ENCODE measurements at regions not wholly inside any gene's neighbourhood (a gene's known extent, or its start where the extent isn't known, plus 50 kb on each side); places are given as distances from the start of the nearest gene placed in this dataset.

DNA sequence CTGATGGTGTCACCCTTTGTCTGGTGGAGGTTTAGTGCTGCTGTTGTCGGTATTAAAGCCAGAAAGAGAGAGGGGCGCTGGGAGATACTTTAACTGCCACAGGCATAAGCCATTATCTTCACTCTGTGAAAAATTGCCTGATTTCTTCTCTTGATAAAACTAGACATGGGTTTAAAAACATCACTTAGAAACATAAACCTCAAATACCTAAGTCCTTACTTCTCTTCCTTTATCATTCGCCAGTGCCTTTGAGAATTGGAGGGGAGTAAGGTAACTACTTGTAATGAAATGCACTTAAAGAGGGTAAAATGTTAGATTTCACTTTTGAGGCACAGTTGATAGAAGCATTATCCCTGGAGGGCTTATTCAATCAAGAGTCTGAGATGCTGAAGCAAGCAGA is 434.5 kb downstream of the OLFM4 start:
- TF ChIP-seq CTCF (IDR thresholded peaks at IDR 0.05; ENCODE audit: low read depth, low read length) = no peak
- CTCF ChIA-PET = no interaction called here
- H3K27ac ChIP-seq (ENCODE audit: low read depth, low read length) = no peak overlapping the region
- no peak overlapping the region for H3K4me3 ChIP-seq (ENCODE audit: low read depth, low read length)
- DNase-seq (ENCODE audit: low read depth, low spot score) = no peak
- peaks cover 11% of the 10 kb centered on the region for H3K9me3 ChIP-seq (ENCODE audit: control insufficient read depth, insufficient read depth, low read length)
- POLR2A ChIA-PET = no interaction called here
- H3K27me3 ChIP-seq (ENCODE audit: control insufficient read depth, insufficient read depth, low read length) = no peaks in the 10 kb centered on the region

DNA sequence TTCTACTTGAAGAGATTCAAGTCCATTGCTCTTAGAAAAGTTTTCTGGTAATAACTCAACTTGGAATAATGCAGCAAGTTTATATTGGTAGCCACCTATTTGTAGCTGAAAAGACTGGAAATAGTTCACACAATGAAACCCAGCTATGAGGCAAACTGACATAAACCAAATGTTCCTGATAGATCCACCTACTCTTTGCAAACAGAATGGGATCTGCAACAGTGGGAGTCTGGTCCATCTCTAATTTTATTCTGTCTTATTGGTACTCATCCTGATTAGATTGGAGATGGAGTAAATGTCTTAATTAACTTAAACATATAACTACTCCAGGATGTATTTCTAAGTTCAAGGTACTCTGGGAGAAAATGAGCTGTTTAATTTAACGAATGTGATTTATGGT is 438.0 kb downstream of the OLFM4 start:
- ChIA-PET CTCF (no interaction called here), POLR2A (no interaction called here)
- DNase-seq (ENCODE audit: low read depth, low spot score) = no peak
- H3K9me3 ChIP-seq (ENCODE audit: control insufficient read depth, insufficient read depth, low read length) = peaks cover 11% of the 10 kb centered on the region
- no peak for TF ChIP-seq CTCF (IDR thresholded peaks at IDR 0.05; ENCODE audit: low read depth, low read length)
- no peak overlapping the region for H3K27ac ChIP-seq (ENCODE audit: low read depth, low read length)
- H3K4me3 ChIP-seq (ENCODE audit: low read depth, low read length) = no peak overlapping the region
- H3K27me3 ChIP-seq (ENCODE audit: control insufficient read depth, insufficient read depth, low read length) = no peaks in the 10 kb centered on the region

DNA sequence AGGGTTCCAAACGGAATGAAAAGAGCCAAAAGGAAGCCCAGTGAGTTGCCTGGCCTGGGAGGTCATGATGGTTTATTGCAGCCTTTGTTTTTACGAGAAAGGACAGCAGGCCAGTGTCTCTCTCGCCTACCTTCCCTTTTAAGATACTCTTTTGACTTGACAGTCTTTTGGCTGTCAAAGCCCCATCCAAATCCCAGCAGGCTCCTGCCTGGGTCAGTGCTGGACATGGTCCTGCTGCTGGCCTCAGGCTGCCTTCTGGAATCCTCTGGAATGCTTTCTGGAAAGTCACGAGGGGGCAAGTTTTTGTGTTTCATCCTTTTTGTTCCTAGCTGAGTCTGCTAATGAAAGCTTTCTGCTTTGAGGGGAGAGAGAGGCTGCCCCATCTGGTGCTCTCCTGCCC is 444.8 kb downstream of the OLFM4 start:
- ChIA-PET CTCF (no interaction called here), POLR2A (no interaction called here)
- Histone ChIP-seq H3K4me3 (ENCODE audit: low read depth, low read length) (no peak overlapping the region), H3K27me3 (ENCODE audit: control insufficient read depth, insufficient read depth, low read length) (no peaks in the 10 kb centered on the region), H3K9me3 (ENCODE audit: control insufficient read depth, insufficient read depth, low read length) (peaks cover 20% of the 10 kb centered on the region), H3K27ac (ENCODE audit: low read depth, low read length) (no peak overlapping the region)
- no peak for TF ChIP-seq CTCF (IDR thresholded peaks at IDR 0.05; ENCODE audit: low read depth, low read length)
- DNase-seq (ENCODE audit: low read depth, low spot score) = no peak

DNA sequence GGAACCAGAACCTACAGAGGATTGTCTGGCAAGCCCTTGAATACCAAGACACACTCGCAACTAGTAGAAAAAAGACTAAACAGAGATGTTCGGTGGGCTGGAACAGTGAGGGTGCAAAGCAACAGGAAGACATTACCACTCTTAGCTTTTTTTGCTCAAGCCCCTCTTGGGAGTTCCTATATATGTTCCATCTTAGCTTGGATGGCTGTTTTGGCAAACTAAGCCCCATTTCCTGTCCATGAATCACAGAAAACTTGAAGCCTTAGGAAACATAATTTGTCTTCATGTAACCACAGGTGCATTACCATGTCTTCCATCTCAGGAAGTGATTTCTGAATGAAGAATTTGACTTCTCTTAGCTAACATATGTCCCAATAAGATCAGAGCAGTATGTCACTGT is 446.3 kb downstream of the OLFM4 start:
- ChIA-PET CTCF (no interaction called here), POLR2A (no interaction called here)
- Histone ChIP-seq H3K4me3 (ENCODE audit: low read depth, low read length) (no peak overlapping the region), H3K27ac (ENCODE audit: low read depth, low read length) (no peak overlapping the region), H3K27me3 (ENCODE audit: control insufficient read depth, insufficient read depth, low read length) (no peaks in the 10 kb centered on the region), H3K9me3 (ENCODE audit: control insufficient read depth, insufficient read depth, low read length) (peaks cover 20% of the 10 kb centered on the region)
- TF ChIP-seq CTCF (IDR thresholded peaks at IDR 0.05; ENCODE audit: low read depth, low read length) = no peak
- DNase-seq (ENCODE audit: low read depth, low spot score) = no peak

- Histone ChIP-seq H3K27me3 (ENCODE audit: control insufficient read depth, insufficient read depth, low read length) (no peaks in the 10 kb centered on the region), H3K9me3 (ENCODE audit: control insufficient read depth, insufficient read depth, low read length) (peaks cover 6% of the 10 kb centered on the region; the same call in 1 of the 2 replicates), H3K4me3 (ENCODE audit: low read depth, low read length) (no peak overlapping the region), H3K27ac (ENCODE audit: low read depth, low read length) (no peak overlapping the region)
- TF ChIP-seq CTCF (IDR thresholded peaks at IDR 0.05; ENCODE audit: low read depth, low read length) = no peak
- no peak for DNase-seq (ENCODE audit: low read depth, low spot score)
- POLR2A ChIA-PET = no interaction called here
- CTCF ChIA-PET = no interaction called here
Observed at GRCh38 chr13:53490752-53491151, 462.1 kb downstream of the OLFM4 start.

All from AG04450 (cell line).